ENCODE measurements at regions not wholly inside any gene's neighbourhood (a gene's known extent, or its start where the extent isn't known, plus 50 kb on each side); places are given as distances from the start of the nearest gene placed in this dataset.

GRCh38 chr6:166050559-166050958, 117.1 kb downstream of the TBXT start:
- no peak for TF ChIP-seq CTCF (tag by site-specific recombination; IDR thresholded peaks at IDR 0.05)
- no peak for TF ChIP-seq ZNF391 (tag by site-specific recombination; IDR thresholded peaks at IDR 0.05; ENCODE audit: borderline replicate concordance, low read depth)
- TF ChIP-seq BCL11A (tag by site-specific recombination; IDR thresholded peaks at IDR 0.05; ENCODE audit: low read depth), result no peak

Measured in HEK293 (cell line).